OCI-LY3 (cell line): ENCODE measurements at regions not wholly inside any gene's neighbourhood (a gene's known extent, or its start where the extent isn't known, plus 50 kb on each side); places are given as distances from the start of the nearest gene placed in this dataset.

Source experiments
- CTCF ChIP-seq: fragments of 200-600, 300-600 bp; sonication (generic); IDR thresholded peaks from 2 replicates; pipeline ENCODE4 v1.5.1; 2014; ENCODE audit warnings: antibody characterized with exemption, low read length, low read depth
- EZH2phosphoT487 ChIP-seq: fragments of 200-600 bp; shearing (Covaris generic); IDR thresholded peaks from 2 replicates; pipeline ENCODE4 v1.6.1; 2018; ENCODE audit warnings: antibody characterized with exemption, mixed run types, low read depth

- TF ChIP-seq CTCF, result no peak
- TF ChIP-seq EZH2phosphoT487, result no peak
Observed at GRCh38 chr22:48210812-48211211, 1448.4 kb downstream of the TBC1D22A start.
